HG03196 (cell line): ENCODE measurements at regions not wholly inside any gene's neighbourhood (a gene's known extent, or its start where the extent isn't known, plus 50 kb on each side); places are given as distances from the start of the nearest gene placed in this dataset.

Experiments used
- ATAC-seq: cut with Tn5 transposase; IDR thresholded peaks from one replicate; pipeline ENCODE4 v1.9.1; 2021; ENCODE audit not compliant: unreplicated experiment

DNA sequence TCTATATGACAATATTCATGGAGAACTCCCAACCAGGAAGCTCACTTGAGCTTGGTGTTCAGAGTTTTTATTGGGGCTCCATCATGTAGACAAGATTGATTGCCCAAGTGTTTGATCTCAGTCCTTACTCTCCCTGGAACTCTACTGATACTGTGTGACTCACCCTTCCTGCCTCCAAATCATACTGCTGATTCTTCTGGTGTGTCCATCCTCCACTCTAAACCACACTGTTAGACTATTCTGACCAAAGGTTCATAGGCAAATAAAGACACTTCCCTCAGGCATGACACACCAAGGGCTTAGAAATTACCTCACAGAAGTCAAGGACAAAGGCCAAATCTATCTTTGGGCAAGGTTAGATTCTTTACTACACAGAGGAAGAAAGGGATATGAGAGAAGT, 107.9 kb upstream of the CDH20 start:
- no peak for ATAC-seq

DNA sequence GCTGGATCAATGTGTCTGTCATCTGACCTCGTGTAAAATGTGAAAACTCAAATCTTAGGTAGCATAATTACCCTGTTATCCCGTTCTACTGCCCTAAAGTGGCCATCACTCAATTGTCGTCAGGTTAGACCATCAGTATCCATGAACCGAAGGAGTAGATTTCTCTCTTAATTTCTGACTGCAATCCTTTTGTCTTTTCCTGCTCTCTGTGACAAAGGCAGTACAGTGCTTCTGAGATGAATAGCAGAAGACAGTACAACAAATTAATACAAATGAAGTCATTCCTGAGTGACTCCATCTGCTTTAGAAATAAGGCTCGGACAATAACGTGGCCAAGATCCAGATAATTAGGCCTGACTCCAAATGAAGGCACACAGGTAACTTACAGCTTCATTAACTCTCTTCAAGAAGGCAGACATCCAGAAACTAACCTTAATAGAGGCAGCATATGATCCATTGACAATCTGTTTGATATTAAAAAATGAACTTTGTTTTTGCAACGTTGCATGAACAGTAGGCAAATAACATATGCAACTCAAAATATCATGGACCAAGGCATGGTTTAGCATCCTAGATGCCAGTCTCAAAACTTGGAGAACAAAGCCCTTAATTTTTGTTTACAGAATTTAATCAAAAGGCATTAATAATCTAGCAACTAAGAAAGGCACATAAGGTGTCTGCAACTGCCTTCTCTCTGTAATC, 96.7 kb upstream of the CDH20 start:
- ATAC-seq, result no peak

GRCh38 chr18:61237529-61237928, 95.7 kb upstream of the CDH20 start:
- no peak for ATAC-seq

DNA sequence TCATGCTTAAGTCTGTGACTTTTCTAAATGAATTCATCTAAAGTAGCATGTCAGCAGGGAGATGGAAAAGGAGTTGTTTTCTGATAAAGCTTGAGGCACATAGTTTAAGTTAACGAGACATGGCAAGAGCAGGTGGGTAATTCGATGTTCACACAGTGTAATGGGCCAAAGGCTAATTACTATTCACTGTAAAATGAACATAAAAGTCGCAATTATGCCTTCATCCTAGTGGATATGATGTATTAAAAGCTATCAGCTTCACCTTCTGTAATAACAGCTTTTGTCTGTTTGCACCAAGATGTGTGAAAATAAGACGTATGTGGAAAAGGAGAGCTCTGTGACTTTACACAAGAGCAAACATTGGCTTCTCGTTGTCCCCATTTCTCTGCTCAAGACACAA, 94.2 kb upstream of the CDH20 start:
- ATAC-seq, result no peak

GRCh38 chr18:61241260-61241853, 91.9 kb upstream of the CDH20 start:
- ATAC-seq, result no peak

GRCh38 chr18:61244632-61245031, 88.6 kb upstream of the CDH20 start:
- ATAC-seq, result no peak

DNA sequence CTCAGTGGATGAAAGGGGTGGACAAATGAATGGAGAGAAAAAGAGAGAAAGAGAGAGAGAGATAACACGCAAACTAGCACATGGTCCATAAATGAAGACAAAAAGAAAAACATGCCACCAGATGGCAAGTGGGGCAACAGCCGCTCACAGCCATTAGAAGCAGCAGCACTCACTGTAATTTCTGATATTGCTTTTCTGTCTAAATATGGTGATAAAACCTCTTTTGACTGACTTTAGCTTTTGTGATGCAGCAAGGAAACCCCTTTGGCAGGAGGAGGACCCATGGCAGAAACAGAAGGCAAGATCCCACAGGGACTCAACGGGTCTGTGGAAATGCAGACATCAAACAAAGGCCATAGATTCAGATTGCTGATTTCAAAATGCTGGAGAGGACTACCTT, 88.0 kb upstream of the CDH20 start:
- ATAC-seq, result no peak

- ATAC-seq, result no peak
Observed at GRCh38 chr18:61248589-61248988, 84.6 kb upstream of the CDH20 start.

DNA sequence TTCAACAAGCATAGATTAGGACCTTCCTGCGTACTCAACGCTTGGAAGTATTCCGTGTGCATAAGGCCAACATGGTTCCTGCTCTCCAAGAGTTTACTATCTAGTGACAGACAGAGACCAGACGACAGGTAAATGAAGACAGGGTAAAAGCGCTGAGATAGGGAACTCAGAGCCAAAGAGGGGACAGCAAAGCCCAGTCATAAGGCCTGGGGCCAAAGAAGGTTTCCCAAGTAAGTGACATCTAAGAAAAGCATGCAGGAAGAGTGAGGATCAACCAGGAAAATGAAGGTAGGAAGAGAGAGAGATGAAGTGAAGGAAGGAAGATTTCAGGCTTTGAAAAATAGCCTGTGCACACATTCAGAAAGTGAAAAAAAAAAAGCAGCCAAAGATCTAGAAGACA, 76.9 kb upstream of the CDH20 start:
- ATAC-seq, result no peak

DNA sequence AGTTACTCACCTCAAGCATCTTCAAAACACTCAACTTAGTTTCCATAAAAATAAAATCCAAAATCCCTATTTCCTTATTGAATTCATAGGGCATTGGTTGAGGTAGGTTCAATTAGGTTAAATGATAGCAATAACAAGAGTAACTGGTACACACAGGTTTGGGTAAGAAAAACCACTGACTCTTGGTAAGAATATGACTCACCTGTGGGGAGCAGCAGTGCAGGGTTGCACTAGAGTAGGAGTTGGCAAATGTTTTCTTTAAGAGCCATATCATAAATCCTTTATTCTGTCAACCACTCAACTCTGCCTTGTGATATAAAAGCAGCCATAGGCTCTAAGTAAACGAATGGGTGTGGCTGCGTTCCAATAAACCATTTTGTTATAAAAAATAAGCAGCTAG, 71.4 kb upstream of the CDH20 start:
- ATAC-seq, result no peak

DNA sequence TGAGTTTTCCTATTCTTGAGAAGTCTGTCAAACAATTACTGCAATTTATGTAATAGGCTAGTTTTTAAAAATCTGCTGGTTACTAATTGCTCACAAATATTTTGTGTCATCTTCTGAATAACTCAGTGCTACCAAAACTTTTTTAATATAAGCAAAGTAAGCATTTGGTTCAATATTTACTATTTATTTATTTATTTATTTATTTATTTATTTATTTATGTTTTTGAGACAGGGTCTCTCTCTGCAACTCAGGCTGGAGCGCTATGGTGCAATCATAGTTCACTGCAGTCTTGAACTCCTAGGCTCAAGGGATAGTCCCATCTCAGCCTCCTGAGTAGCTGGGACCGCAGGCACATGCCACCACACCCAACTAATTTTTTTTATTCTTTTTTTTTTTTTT, 60.4 kb upstream of the CDH20 start:
- ATAC-seq, result no peak

- no peak for ATAC-seq
Observed at GRCh38 chr18:61273533-61273932, 59.7 kb upstream of the CDH20 start.

DNA sequence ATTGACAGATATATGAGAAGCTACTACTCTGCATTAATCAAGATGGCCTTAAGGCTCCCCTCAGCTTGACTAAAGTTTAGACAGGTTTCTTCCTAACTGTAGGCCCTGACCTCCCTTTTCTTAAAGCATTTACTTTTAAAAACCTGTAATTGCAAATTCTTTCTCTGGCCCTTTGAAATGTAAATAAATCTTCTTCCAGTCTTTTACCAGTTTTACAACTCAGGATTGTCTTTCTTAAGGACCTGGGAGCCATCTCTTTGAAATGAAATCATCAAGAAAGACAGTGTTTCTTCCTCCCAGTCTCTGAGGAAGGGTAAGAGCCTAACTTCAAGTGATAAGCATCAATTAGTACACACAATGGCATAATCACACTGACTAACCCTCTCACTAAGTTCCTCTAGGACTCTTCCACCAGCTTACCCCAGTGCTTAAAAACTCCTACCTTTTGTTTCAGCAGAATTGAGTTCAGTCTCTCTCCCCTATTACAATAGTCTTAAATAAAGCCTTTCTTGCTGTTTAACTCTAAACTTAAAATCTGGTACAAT, 58.7 kb upstream of the CDH20 start:
- ATAC-seq, result no peak

DNA sequence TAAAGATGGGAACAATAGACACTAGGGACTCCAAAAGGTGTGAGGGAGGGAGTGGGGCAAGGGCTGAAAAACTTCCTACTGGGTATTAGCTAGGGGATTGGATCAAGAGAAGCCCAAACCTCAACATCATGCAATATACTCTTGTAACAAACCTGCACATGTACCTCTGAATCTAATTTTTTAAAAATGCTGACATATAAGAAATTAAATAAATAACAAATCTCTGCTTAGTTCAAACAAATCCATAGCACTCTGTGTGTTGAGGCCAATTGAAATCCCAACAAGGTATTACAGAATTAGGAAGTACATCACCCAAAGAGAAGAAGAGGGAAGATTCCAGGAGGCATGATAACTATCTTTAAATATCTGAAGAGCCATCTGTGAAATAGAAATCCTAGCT, 55.4 kb upstream of the CDH20 start:
- ATAC-seq, result no peak

GRCh38 chr18:61281431-61281830, 51.8 kb upstream of the CDH20 start:
- no peak for ATAC-seq

DNA sequence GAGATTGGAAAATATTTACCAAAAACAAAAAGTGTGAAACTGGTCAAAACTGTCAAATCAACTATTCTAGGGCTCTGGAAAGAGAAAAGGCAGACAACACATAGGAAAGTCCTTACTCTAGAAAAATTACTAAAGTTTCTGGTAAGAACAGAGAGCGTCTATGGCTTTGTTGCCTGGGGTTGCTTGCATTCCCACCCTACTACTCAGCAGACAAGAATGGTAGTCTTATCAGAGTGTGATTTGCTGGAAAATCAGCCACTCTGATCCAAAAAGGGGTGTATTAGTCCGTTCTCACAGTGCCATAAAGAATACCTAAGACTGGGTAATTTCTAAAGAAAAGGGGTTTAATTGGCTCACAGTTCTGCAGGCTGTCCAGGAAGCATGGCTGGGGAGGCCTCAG, 50.3 kb upstream of the CDH20 start:
- no peak for ATAC-seq
